GM12891 (cell line): ENCODE measurements at regions not wholly inside any gene's neighbourhood (a gene's known extent, or its start where the extent isn't known, plus 50 kb on each side); places are given as distances from the start of the nearest gene placed in this dataset.

Experiments
- DNase-seq: peaks from one replicate; pipeline ENCODE4 v3.0.0; 2011; ENCODE audit warnings: low spot score; ENCODE audit not compliant: insufficient read length
- FAIRE-seq: peaks from 2 replicates; lab custom pipeline; 2011; peaks lifted over from hg19 to GRCh38; lab: Jason Lieb, UNC
- PAX5 ChIP-seq: IDR thresholded peaks from 2 replicates; pipeline ENCODE4 v1.6.1; 2011; ENCODE audit warnings: low read length, moderate library complexity, mild to moderate bottlenecking; ENCODE audit not compliant: insufficient read depth, severe bottlenecking
- POLR2A ChIP-seq: IDR thresholded peaks from 2 replicates; pipeline ENCODE4 v1.6.1; 2011; ENCODE audit warnings: low read depth, low read length, control low read depth
- POLR2AphosphoS5 ChIP-seq: IDR thresholded peaks from 2 replicates; pipeline ENCODE4 v1.6.1; 2011; ENCODE audit warnings: low read depth, low read length, control low read depth
- POU2F2 ChIP-seq: IDR thresholded peaks from 2 replicates; pipeline ENCODE4 v1.6.1; 2011; ENCODE audit warnings: low read depth, mild to moderate bottlenecking, control low read depth, low read length, moderate library complexity
- SPI1 ChIP-seq: IDR thresholded peaks from 2 replicates; pipeline ENCODE4 v1.6.1; 2011; ENCODE audit warnings: low read depth, low read length, control low read depth
- TAF1 ChIP-seq: IDR thresholded peaks from 2 replicates; pipeline ENCODE4 v1.6.1; 2011; ENCODE audit warnings: low read depth, low read length, control low read depth

DNA sequence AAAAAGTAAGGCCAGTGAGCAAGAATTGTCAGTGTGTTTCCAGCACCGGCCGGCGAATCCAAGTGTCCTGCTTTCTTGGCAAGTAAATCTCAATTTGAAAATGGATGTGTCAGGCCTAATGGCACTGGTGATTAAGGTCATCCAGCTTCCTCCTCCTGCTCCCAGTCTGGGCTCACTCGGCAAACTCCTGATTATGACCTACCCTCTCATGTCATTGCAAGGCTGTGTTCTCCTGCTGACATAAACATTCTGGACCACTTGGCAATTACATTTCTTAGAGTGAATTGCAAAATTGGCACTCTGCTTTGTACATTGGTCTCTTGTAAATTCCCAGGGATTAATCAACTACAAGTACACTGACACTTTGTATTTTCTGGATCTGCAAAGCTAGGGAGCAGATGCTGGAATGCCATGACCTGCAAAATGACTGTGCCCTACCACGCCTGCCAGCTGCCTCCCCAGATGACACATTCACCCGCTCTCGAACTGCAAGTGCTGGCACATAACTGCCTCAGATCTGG is 473.8 kb downstream of the KIF20B start:
- DNase-seq (no peak), FAIRE-seq (no peak)
- TF ChIP-seq SPI1 = no peak
- TF ChIP-seq POLR2AphosphoS5 = no peak
- no peak for TF ChIP-seq POLR2A
- TF ChIP-seq TAF1 = no peak
- TF ChIP-seq POU2F2 = no peak
- no peak for TF ChIP-seq PAX5

- DNase-seq = no peak
- FAIRE-seq = no peak
Measured at GRCh38 chr10:90179696-90180407, 478.5 kb downstream of the KIF20B start.

GRCh38 chr10:90180886-90181691 is 479.7 kb downstream of the KIF20B start:
- DNase-seq = no peak
- TF ChIP-seq TAF1 (no peak), POLR2AphosphoS5 (no peak), POU2F2 (no peak), SPI1 (no peak), POLR2A (no peak), PAX5 (no peak)
- FAIRE-seq = no peak

More at GRCh38 chr10:90179696-90180407, 478.5 kb downstream of the KIF20B start:
- TF ChIP-seq TAF1 (no peak), PAX5 (no peak), SPI1 (no peak), POLR2A (no peak), POU2F2 (no peak), POLR2AphosphoS5 (no peak)

GRCh38 chr10:90192825-90193224 is 491.4 kb downstream of the KIF20B start:
- no peak for FAIRE-seq
- no peak for DNase-seq
- TF ChIP-seq POLR2AphosphoS5 (no peak), PAX5 (no peak), SPI1 (no peak), POU2F2 (no peak), POLR2A (no peak), TAF1 (no peak)

DNA sequence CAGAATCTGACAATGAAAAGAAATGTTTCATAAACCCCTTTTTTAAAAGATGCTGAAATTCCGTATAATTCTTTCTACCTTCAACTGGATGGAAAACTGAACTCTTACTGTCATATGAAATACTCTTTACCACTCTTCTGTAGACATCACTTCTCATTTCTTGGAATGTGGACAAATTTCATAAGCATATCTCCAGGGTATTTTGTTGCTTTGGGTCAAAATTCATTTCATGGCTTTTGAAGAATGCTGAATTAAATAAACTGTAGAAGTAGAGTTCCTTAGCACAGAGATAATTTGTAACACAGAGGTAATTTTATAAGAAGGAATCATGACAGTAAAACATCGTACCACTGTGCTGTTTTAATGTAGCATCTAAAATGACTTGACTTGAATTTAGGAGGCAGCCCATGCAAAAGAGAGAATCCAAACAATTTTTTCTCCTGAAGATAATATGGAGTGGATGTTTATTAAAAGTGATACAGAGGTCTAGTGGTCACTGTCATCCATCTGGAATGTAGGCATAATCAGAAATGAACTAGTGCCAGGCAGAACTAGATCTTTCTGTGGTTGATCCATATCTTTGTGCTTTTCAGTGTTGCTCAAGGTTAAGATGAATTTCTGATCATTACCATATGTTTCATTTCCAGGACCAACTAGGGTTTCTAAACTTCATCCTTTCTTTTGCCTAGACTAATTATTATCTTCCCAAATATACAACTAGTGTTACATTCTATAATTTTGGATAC is 492.0 kb downstream of the KIF20B start:
- DNase-seq = no peak
- FAIRE-seq = no peak
- TF ChIP-seq POLR2A (no peak), TAF1 (no peak), PAX5 (no peak), POU2F2 (no peak), SPI1 (no peak), POLR2AphosphoS5 (no peak)

- no peak for FAIRE-seq
- no peak for DNase-seq
- TF ChIP-seq PAX5 (no peak), POLR2A (no peak)
Measured at GRCh38 chr10:90195288-90195840, 494.0 kb downstream of the KIF20B start.

DNA sequence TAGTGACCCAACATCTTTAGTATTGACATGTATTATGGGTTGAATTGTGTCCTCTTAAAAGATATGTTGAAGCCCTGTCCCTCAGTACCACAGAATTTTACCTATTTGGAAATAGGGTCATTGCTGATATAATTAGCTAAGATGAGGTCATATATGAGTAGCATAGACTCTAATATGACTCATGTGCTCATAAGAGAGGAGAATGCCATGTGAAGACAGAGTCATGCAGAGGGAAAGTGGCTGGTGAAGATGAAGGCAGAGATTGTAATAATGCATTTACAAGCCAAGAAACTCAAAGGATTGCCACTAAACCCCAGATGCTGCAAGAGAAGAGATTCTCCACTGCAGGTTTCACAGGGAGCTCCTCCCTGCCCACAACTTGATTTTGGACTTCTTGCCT is 496.4 kb downstream of the KIF20B start:
- FAIRE-seq = no peak
- no peak for DNase-seq
- TF ChIP-seq PAX5 = no peak
- no peak for TF ChIP-seq POLR2A
- no peak for TF ChIP-seq TAF1
- no peak for TF ChIP-seq POU2F2
- TF ChIP-seq SPI1 = no peak
- TF ChIP-seq POLR2AphosphoS5 = no peak

DNA sequence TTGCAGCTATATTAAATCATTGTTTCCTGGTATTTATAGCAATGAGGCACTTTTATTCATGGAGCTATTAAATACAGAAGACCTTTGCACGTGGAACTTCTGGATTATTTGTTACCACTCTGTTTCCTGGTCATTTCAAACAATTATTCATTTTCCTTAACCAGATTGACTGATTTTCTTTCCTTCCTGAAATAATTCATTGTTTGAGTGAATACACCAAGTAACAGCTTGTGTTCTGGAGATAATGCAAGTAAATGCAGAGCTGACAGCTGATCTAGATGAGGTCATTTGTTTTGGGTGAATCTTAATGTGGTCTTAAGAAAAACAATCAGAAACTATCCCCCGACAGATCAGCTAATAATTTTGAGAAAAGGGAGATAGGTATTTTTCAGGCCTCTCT is 497.7 kb downstream of the KIF20B start:
- TF ChIP-seq POU2F2 (no peak), POLR2A (no peak), PAX5 (no peak), TAF1 (no peak), SPI1 (no peak), POLR2AphosphoS5 (no peak)
- FAIRE-seq = no peak

DNA sequence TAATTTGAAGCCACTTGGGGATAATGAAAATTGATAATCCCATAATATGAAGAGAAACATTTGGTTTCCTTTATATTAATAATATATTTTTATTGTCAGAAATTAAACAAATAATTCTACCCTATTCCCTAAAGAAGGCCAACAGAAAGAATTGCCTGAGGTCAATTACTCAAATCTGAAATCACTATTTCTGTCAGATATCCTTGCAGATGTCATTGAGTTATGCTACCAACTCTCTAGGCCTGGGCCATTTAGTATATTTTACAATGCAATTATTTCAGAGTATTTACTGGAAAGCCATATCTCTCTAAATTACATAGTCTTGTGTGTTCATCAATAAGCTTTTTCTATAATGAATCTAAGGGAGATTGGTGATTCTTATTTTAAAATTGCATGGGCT is 498.1 kb downstream of the KIF20B start:
- no peak for DNase-seq
- FAIRE-seq = no peak
- TF ChIP-seq SPI1 (no peak), PAX5 (no peak), POU2F2 (no peak)

More for the DNA sequence above, 497.7 kb downstream of the KIF20B start:
- DNase-seq = no peak
